Endothelial cell of umbilical vein (primary cell): ENCODE measurements at regions not wholly inside any gene's neighbourhood (a gene's known extent, or its start where the extent isn't known, plus 50 kb on each side); places are given as distances from the start of the nearest gene placed in this dataset.

Experiments
- CTCF ChIP-seq, 2 donors: IDR thresholded peaks; 1 replicate in 1 of 2; 2 replicates in 1 of 2; pipeline ENCODE4 v1.5.1; 2011; ENCODE audit warnings: low read length in 2 of 2, mild to moderate bottlenecking in 2 of 2, moderate library complexity in 2 of 2, control low read depth in 1 of 2, inconsistent platforms in 1 of 2, low read depth in 1 of 2; ENCODE audit not compliant: insufficient read depth in 1 of 2; ENCODE audit errors: extremely low read depth in 1 of 2
- EZH2 ChIP-seq: IDR thresholded peaks from 2 replicates; pipeline ENCODE4 v1.6.1; 2012; ENCODE audit warnings: borderline replicate concordance, low read depth, mild to moderate bottlenecking, moderate library complexity, low read length, inconsistent platforms; ENCODE audit not compliant: severe bottlenecking
- FOS ChIP-seq: IDR thresholded peaks from 2 replicates; pipeline ENCODE4 v1.6.1; 2011; ENCODE audit warnings: mild to moderate bottlenecking, low read length, moderate library complexity, borderline replicate concordance; ENCODE audit not compliant: insufficient read depth
- GATA2 ChIP-seq: IDR thresholded peaks from 2 replicates; pipeline ENCODE4 v1.7.0; 2011; ENCODE audit warnings: low read depth, mild to moderate bottlenecking, moderate library complexity, mixed read lengths, low read length; ENCODE audit not compliant: insufficient read length, insufficient read depth
- JUN ChIP-seq: IDR thresholded peaks from 2 replicates; pipeline ENCODE4 v1.6.1; 2011; ENCODE audit warnings: borderline replicate concordance, low read depth; ENCODE audit not compliant: insufficient read length, insufficient read depth
- MAX ChIP-seq: IDR thresholded peaks from 2 replicates; pipeline ENCODE4 v1.6.1; 2011; ENCODE audit not compliant: insufficient read depth, insufficient read length
- MYC ChIP-seq: IDR thresholded peaks from one replicate; pipeline ENCODE4 v1.6.1; 2011; ENCODE audit warnings: mild to moderate bottlenecking, low read depth, low read length
- POLR2A ChIP-seq: IDR thresholded peaks from 2 replicates; pipeline ENCODE4 v1.6.1; 2012; ENCODE audit warnings: low read depth, mild to moderate bottlenecking, control low read depth, low read length
- POLR2AphosphoS5 ChIP-seq: IDR thresholded peaks from 2 replicates; pipeline ENCODE4 v1.6.1; 2012; ENCODE audit warnings: low read depth, mild to moderate bottlenecking, control low read depth, low read length, moderate library complexity; ENCODE audit not compliant: insufficient read depth

GRCh38 chr6:132135409-132135808, 184.2 kb upstream of the CCN2 start:
- no peak for TF ChIP-seq POLR2A
- peak; percentile 44 for TF ChIP-seq POLR2AphosphoS5
- no peak for TF ChIP-seq CTCF (IDR thresholded peaks at IDR 0.05; ENCODE audit: extremely low read depth in 1 of 2, insufficient read depth in 1 of 2, low read depth in 1 of 2, low read length in 2 of 2)
- TF ChIP-seq GATA2, result no peak
- TF ChIP-seq EZH2, result no peak
- TF ChIP-seq MAX, result no peak
- no peak for TF ChIP-seq FOS
- no peak for TF ChIP-seq JUN
- no peak for TF ChIP-seq MYC
